ENCODE measurements at regions not wholly inside any gene's neighbourhood (a gene's known extent, or its start where the extent isn't known, plus 50 kb on each side); places are given as distances from the start of the nearest gene placed in this dataset.
A peak's percentile ranks its signal among the peaks of the same experiment; 100 is the strongest.

GRCh38 chr11:31881825-31882224 is 70.7 kb upstream of the PAX6 start:
- H3K27me3 ChIP-seq (ENCODE audit: insufficient read depth, low read length, poor library complexity, severe bottlenecking), result no peaks in the 10 kb centered on the region
- ChIA-PET CTCF (no interaction called here), POLR2A (no interaction called here)
- H3K4me1 ChIP-seq (ENCODE audit: insufficient read depth, low read length), result no peaks in the 10 kb centered on the region
- H3K9me3 Mint-ChIP-seq, result peaks cover 0 to 2% (median 0%) of the 10 kb centered on the region in 5 donors
- H3K27me3 Mint-ChIP-seq, result peaks cover 15 to 19% of the 10 kb centered on the region in 2 donors
- no peak overlapping the region for H3K27ac Mint-ChIP-seq
- no peak overlapping the region for H3K27ac ChIP-seq (ENCODE audit: low read depth, low read length)
- DNase-seq, result no peak
- no peaks in the 10 kb centered on the region for H3K9me3 ChIP-seq (ENCODE audit: low read length)
- no peaks in the 10 kb centered on the region for H3K36me3 Mint-ChIP-seq
- no peaks in the 10 kb centered on the region for H3K4me1 Mint-ChIP-seq
- no peak overlapping the region for H3K4me3 ChIP-seq (ENCODE audit: low read length)
- no peak overlapping the region for H3K4me3 Mint-ChIP-seq
- no peaks in the 10 kb centered on the region for H3K36me3 ChIP-seq (ENCODE audit: insufficient read depth, low read length)

- no peaks in the 10 kb centered on the region for H3K4me1 Mint-ChIP-seq
- Histone ChIP-seq H3K27ac (ENCODE audit: low read depth, low read length) (no peak overlapping the region), H3K27me3 (ENCODE audit: insufficient read depth, low read length, poor library complexity, severe bottlenecking) (no peaks in the 10 kb centered on the region), H3K4me3 (ENCODE audit: low read length) (no peak overlapping the region), H3K9me3 (ENCODE audit: low read length) (no peaks in the 10 kb centered on the region), H3K4me1 (ENCODE audit: insufficient read depth, low read length) (no peaks in the 10 kb centered on the region), H3K36me3 (ENCODE audit: insufficient read depth, low read length) (no peaks in the 10 kb centered on the region)
- DNase-seq, result no peak
- H3K27me3 Mint-ChIP-seq, result peaks cover 16 to 17% of the 10 kb centered on the region in 2 donors
- no peaks in the 10 kb centered on the region for H3K36me3 Mint-ChIP-seq
- peaks cover 0 to 2% (median 0%) of the 10 kb centered on the region in 5 donors for H3K9me3 Mint-ChIP-seq
- CTCF ChIA-PET, result no interaction called here
- no peak overlapping the region for H3K4me3 Mint-ChIP-seq
- no peak overlapping the region for H3K27ac Mint-ChIP-seq
- POLR2A ChIA-PET, result no interaction called here
Measured at GRCh38 chr11:31879681-31880080, 68.6 kb upstream of the PAX6 start.

- Mint-ChIP-seq H3K4me1 (no peaks in the 10 kb centered on the region), H3K9me3 (peaks cover 0 to 2% (median 0%) of the 10 kb centered on the region in 5 donors), H3K4me3 (no peak overlapping the region), H3K27ac (no peak overlapping the region), H3K27me3 (peaks cover 17 to 30% of the 10 kb centered on the region in 2 donors), H3K36me3 (no peaks in the 10 kb centered on the region)
- Histone ChIP-seq H3K4me3 (ENCODE audit: low read length) (no peak overlapping the region), H3K27me3 (ENCODE audit: insufficient read depth, low read length, poor library complexity, severe bottlenecking) (no peaks in the 10 kb centered on the region), H3K9me3 (ENCODE audit: low read length) (no peaks in the 10 kb centered on the region), H3K4me1 (ENCODE audit: insufficient read depth, low read length) (no peaks in the 10 kb centered on the region), H3K27ac (ENCODE audit: low read depth, low read length) (no peak overlapping the region), H3K36me3 (ENCODE audit: insufficient read depth, low read length) (no peaks in the 10 kb centered on the region)
- no peak for DNase-seq
- ChIA-PET CTCF (no interaction called here), POLR2A (no interaction called here)
Measured at GRCh38 chr11:31877863-31878262, 66.7 kb upstream of the PAX6 start.

GRCh38 chr11:31877083-31877482 is 66.0 kb upstream of the PAX6 start:
- POLR2A ChIA-PET, result no interaction called here
- Mint-ChIP-seq H3K4me3 (no peak overlapping the region), H3K4me1 (no peaks in the 10 kb centered on the region), H3K27ac (no peak overlapping the region), H3K27me3 (peaks cover 17 to 34% of the 10 kb centered on the region in 2 donors), H3K9me3 (peaks cover 0 to 2% (median 0%) of the 10 kb centered on the region in 5 donors), H3K36me3 (no peaks in the 10 kb centered on the region)
- Histone ChIP-seq H3K27ac (ENCODE audit: low read depth, low read length) (no peak overlapping the region), H3K9me3 (ENCODE audit: low read length) (no peaks in the 10 kb centered on the region), H3K4me1 (ENCODE audit: insufficient read depth, low read length) (no peaks in the 10 kb centered on the region), H3K4me3 (ENCODE audit: low read length) (no peak overlapping the region), H3K36me3 (ENCODE audit: insufficient read depth, low read length) (no peaks in the 10 kb centered on the region), H3K27me3 (ENCODE audit: insufficient read depth, low read length, poor library complexity, severe bottlenecking) (no peaks in the 10 kb centered on the region)
- DNase-seq, result no peak
- CTCF ChIA-PET, result no interaction called here

GRCh38 chr11:31875866-31876560 is 64.9 kb upstream of the PAX6 start:
- Mint-ChIP-seq H3K4me3 (no peak overlapping the region), H3K36me3 (no peaks in the 10 kb centered on the region), H3K27ac (no peak overlapping the region), H3K27me3 (peaks cover 16 to 38% of the 10 kb centered on the region in 2 donors), H3K4me1 (no peaks in the 10 kb centered on the region), H3K9me3 (peaks cover 0 to 2% (median 0%) of the 10 kb centered on the region in 5 donors)
- ChIA-PET CTCF (no interaction called here), POLR2A (no interaction called here)
- Histone ChIP-seq H3K4me1 (ENCODE audit: insufficient read depth, low read length) (no peaks in the 10 kb centered on the region), H3K27ac (ENCODE audit: low read depth, low read length) (no peak overlapping the region), H3K4me3 (ENCODE audit: low read length) (no peak overlapping the region), H3K27me3 (ENCODE audit: insufficient read depth, low read length, poor library complexity, severe bottlenecking) (no peaks in the 10 kb centered on the region), H3K36me3 (ENCODE audit: insufficient read depth, low read length) (no peaks in the 10 kb centered on the region), H3K9me3 (ENCODE audit: low read length) (no peaks in the 10 kb centered on the region)
- DNase-seq, result no peak

GRCh38 chr11:31874631-31875191 is 63.6 kb upstream of the PAX6 start:
- Mint-ChIP-seq H3K4me1 (no peaks in the 10 kb centered on the region), H3K27me3 (peaks cover 14 to 44% of the 10 kb centered on the region in 2 donors), H3K27ac (peak overlapping the region in 1 of 8 donors; percentile 44)

GRCh38 chr11:31873124-31873523 is 62.0 kb upstream of the PAX6 start:
- Histone ChIP-seq H3K9me3 (ENCODE audit: low read length) (no peaks in the 10 kb centered on the region), H3K4me3 (ENCODE audit: low read length) (no peak overlapping the region), H3K27me3 (ENCODE audit: insufficient read depth, low read length, poor library complexity, severe bottlenecking) (no peaks in the 10 kb centered on the region), H3K27ac (ENCODE audit: low read depth, low read length) (no peak overlapping the region), H3K4me1 (ENCODE audit: insufficient read depth, low read length) (no peaks in the 10 kb centered on the region), H3K36me3 (ENCODE audit: insufficient read depth, low read length) (no peaks in the 10 kb centered on the region)
- CTCF ChIA-PET, result no interaction called here
- POLR2A ChIA-PET, result no interaction called here
- Mint-ChIP-seq H3K4me3 (no peak overlapping the region), H3K27ac (no peak overlapping the region), H3K4me1 (no peaks in the 10 kb centered on the region), H3K27me3 (peaks cover 14 to 41% of the 10 kb centered on the region in 2 donors), H3K36me3 (no peaks in the 10 kb centered on the region), H3K9me3 (no peaks in the 10 kb centered on the region)
- no peak for DNase-seq

More at GRCh38 chr11:31874631-31875191, 63.6 kb upstream of the PAX6 start:
- POLR2A ChIA-PET, result no interaction called here
- H3K27ac ChIP-seq (ENCODE audit: low read depth, low read length), result no peak overlapping the region
- H3K9me3 ChIP-seq (ENCODE audit: low read length), result no peaks in the 10 kb centered on the region
- Mint-ChIP-seq H3K9me3 (peaks cover 0 to 2% (median 0%) of the 10 kb centered on the region in 5 donors), H3K4me3 (no peak overlapping the region), H3K36me3 (no peaks in the 10 kb centered on the region)
- no peaks in the 10 kb centered on the region for H3K36me3 ChIP-seq (ENCODE audit: insufficient read depth, low read length)
- H3K4me1 ChIP-seq (ENCODE audit: insufficient read depth, low read length), result no peaks in the 10 kb centered on the region
- CTCF ChIA-PET, result no interaction called here
- no peaks in the 10 kb centered on the region for H3K27me3 ChIP-seq (ENCODE audit: insufficient read depth, low read length, poor library complexity, severe bottlenecking)
- no peak overlapping the region for H3K4me3 ChIP-seq (ENCODE audit: low read length)
- DNase-seq, result no peak

GRCh38 chr11:31872076-31872443 is 60.9 kb upstream of the PAX6 start:
- peaks cover 18 to 49% of the 10 kb centered on the region in 2 donors for H3K27me3 Mint-ChIP-seq
- DNase-seq, result no peak
- Histone ChIP-seq H3K9me3 (ENCODE audit: low read length) (no peaks in the 10 kb centered on the region), H3K27ac (ENCODE audit: low read depth, low read length) (no peak overlapping the region), H3K4me3 (ENCODE audit: low read length) (no peak overlapping the region), H3K36me3 (ENCODE audit: insufficient read depth, low read length) (no peaks in the 10 kb centered on the region), H3K27me3 (ENCODE audit: insufficient read depth, low read length, poor library complexity, severe bottlenecking) (no peaks in the 10 kb centered on the region), H3K4me1 (ENCODE audit: insufficient read depth, low read length) (no peaks in the 10 kb centered on the region)
- POLR2A ChIA-PET, result no interaction called here
- CTCF ChIA-PET, result no interaction called here
- H3K27ac Mint-ChIP-seq, result no peak overlapping the region
- H3K4me3 Mint-ChIP-seq, result no peak overlapping the region
- no peaks in the 10 kb centered on the region for H3K9me3 Mint-ChIP-seq
- no peaks in the 10 kb centered on the region for H3K4me1 Mint-ChIP-seq
- no peaks in the 10 kb centered on the region for H3K36me3 Mint-ChIP-seq
